ENCODE measurements at regions not wholly inside any gene's neighbourhood (a gene's known extent, or its start where the extent isn't known, plus 50 kb on each side); places are given as distances from the start of the nearest gene placed in this dataset.

GRCh38 chr6:144652292-144652891 is 367.3 kb downstream of the UTRN start:
- TF ChIP-seq ZFX (IDR thresholded peaks at IDR 0.05) (no peak), CTCF (conservative IDR thresholded peaks at IDR 0.05) (no peak)

Data from C4-2B (cell line).